ENCODE measurements at regions not wholly inside any gene's neighbourhood (a gene's known extent, or its start where the extent isn't known, plus 50 kb on each side); places are given as distances from the start of the nearest gene placed in this dataset.
A peak's percentile ranks its signal among the peaks of the same experiment; 100 is the strongest.

DNA sequence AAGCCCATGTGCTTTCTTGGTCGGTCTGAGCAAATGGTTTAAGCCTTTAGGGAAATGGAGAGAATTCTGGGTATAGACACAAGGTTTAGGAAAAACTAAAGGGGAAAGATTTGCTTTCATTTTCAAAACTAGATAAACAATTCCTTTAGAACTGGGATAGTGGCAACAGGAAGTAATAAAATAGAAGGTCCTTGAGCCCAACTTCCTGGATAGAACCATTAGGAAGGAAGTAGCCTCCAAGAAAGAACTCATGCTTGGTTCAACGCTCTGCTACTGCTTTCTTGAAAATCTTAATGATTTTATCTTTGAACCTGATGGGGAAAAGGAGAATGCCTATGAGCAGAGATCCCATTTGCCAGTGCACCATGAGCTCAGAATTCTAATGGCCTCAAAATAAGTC, 147.0 kb upstream of the THRB start:
- no peak for DNase-seq (ENCODE audit: low read depth)

DNA sequence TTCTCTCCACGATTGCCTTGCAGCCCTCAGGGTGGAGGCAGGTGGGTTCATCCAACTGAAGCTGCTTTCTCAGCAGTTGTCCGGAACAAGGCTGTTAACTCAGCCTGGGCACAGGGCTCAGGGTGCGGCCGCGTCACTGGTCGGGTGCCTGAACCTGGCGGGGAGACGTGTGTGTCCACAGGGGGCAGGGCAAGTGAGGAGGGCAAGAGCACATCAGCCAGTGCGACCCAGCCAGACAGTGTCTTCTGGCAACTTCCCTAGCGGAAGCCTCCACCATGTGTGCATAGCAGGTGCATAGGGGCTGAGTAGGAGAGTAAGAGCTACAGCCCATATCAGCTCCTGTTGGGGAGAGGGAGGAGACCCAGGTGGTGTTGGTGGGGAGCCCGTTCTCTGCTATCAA, 150.4 kb upstream of the THRB start:
- no peak for DNase-seq (ENCODE audit: low read depth)

DNA sequence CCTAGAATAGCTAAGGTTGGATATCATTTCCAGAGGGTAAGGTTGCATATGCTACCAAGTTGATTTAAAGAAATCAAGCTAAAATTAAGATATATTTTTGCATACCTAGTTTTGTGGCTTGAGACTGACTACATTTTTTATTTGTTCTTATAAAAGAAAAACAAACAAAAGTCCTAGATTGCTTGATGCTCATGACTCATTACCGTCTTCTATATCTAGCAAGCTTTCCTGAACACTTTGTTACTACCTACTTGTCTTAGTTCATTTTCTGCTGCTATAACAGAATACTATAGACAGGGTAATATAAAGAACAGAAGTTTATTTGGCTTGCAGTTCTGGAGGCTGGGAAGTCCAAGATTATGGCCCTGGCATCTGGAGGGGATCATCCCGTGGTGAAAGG, 152.1 kb upstream of the THRB start:
- no peak for DNase-seq (ENCODE audit: low read depth)

DNA sequence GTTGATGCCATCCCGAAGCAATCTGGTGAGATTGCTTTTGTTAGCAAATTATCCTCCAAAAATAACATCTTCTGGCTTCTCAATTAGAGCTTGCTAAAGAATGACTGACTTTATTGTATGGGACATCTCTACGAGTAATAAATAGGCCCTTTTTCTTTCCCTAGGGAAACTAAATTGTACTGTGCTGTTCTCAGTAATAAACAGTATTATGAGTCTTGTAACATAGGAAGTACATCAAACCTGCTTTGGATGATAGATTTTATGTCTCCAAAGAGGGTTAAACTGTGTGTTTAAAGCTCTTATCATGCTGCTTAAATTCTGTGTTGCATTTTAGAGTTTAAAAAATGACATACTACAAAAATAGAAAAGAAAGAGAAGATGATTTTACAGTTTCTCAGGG, 153.4 kb upstream of the THRB start:
- DNase-seq (ENCODE audit: low read depth), result no peak

DNA sequence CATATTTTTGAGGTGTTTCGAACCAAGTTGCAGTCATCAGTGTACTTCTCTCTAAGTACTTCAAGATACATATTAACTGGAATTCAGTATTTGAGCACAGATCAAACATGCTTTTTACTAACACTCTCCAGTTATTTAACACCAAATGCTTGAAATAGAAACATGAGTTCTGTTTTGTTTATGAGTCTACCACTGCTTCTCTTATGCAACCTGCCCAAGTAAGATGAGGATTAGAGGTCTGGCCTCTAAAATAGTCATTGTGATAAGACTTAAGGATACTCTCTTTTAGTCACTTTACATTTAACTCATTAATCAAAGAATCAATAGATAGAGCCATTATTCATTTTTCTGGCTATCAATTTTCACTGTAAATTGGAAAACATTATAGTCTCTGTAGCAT, 156.2 kb upstream of the THRB start:
- DNase-seq (ENCODE audit: low read depth), result no peak

DNA sequence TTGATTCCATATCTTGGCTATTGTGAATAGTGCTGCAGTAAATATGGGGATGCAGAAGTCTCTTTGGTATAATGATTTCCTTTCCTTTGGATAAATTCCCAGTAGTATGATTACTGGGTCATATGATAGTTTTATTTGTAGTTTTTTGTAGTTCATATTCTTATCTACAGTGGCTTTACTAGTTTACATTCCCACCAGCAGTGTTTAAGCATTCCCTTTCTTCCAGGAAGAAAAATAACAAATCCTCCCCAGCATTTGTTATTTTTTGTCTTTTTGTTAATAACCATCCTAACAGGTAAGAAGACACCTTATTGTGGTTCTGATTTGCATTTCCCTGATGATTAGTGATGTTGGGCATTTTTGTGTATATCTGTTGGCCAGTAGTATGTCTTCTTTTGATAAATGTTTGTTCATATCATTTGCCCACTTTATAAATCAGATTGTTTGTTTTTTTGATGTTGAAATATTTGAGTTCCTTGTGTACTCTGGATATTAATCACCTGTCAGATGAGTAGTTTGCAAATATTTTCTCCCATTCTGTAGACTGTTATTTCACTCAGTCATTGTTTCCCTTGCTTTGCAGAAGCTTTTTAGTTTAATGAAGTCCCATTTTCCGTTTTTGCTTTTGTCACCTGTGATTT, 163.3 kb upstream of the THRB start:
- no peak for DNase-seq (ENCODE audit: low read depth)

DNA sequence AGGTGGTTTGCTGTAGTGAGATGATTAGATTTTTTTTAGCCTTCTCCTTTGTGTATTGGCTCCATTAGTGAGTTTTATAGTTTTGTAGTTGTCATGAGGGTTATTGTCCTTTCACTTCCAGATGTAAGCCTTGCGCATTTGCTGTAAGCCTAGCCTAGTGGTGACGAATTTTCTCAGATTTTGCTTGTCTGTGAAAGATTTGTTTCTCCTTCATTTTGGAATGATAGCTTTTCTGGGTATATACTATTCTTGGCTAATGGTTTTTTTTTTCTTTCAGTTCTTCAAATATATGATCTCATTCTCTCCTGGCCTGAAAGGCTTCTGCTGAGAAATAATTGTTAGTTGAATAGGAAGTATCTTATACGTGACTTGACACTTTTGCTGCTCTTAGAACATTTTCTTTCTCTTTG, 166.5 kb upstream of the THRB start:
- DNase-seq (ENCODE audit: low read depth), result no peak

DNA sequence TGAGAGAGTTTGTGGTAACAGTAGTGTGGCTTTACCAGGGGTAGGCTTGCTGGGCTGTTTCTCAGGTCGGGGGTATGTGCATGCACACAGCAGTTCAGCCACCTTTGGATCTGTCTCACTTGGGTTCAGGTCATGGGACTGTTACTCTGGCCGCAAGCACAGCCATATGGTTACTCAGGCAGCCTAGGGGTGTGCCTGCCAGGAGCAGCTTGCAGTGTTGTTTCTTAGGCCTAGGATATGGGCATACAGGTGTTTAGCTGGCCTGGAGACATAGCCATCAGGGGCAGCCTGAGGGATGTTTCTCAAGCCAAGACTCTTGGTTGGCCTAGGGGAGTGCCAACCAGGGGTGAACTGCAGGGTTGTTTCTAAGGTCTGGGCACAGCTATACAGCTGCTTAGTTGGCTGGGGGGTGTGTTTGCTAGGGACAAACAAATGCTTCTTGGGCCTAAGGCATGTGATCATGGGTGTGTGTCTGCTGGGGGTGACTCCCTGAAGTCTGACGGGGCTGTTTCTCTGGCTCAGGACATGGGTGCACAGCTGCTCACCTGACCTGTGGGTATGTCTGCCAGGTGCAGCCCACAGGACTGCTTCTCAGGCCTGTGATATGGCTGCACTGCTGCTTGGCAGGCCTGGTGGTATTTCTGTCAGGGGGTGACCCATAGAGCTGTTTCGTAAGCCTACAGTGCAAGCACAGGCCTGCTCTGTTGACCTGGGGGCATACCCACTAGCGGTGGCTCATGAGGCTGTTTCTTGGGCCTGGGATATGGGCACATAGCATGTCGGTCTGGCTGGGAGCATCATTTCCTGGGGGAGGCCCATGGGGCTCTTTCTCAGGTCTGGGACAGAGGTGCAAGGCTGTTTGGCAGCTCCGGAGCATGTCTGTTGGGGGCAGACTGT, 168.0 kb upstream of the THRB start:
- DNase-seq (ENCODE audit: low read depth), result no peak

DNA sequence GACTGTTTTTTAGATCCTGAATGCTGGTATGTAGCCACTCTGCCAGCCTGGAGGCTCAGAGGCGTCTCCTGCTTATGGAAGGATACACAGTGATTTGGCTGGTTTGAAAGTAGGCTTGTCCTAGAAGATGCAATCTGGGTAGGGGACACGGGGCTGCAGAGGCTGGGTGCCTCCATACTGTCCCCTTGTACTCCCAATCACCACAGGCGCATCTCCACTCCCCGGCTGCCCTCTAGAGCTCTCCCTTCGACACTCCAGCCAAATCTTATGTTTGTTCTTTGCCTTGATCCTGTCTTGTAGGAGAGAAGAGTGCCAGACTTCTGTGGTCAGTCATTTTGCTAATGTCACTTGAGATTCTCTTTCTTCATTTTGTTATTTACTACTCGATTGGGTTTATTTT, 168.8 kb upstream of the THRB start:
- no peak for DNase-seq (ENCODE audit: low read depth)

DNA sequence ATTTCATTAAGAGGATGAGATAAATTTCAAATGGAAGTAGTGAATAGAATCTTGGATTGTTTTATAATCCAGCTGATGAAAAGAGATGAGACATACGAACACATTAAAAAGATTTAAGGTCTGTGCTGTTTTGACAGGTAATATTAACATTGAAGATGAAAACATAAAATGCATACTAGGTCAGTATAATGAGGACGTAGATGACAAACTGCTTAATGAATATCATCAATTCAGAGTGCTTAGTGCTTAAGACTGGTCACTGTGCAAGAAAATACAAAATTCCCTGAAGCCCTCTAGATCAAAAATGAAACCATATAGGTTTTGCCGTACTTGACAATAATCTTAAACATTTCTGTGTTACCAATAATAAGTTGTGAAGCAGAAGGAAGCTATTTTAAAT, 173.4 kb upstream of the THRB start:
- no peak for DNase-seq (ENCODE audit: low read depth)

DNA sequence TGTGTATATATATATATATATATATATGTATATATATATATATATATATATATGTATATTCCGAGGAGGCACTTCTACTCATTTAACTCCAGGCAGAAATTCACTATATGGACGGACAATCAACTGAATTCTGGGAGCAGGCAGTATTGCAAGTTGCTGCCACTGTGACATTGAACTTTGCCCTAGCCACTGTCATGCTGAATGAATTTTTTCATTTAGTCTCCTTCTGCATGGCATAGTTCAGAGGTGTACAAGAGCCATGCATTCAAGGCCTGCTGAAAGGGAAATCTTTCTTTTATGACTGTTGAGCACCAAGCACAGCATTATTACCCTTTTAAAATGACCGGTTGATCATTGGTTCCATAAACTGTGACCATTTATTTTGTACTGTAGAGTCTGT, 176.2 kb upstream of the THRB start:
- DNase-seq (ENCODE audit: low read depth), result no peak

DNA sequence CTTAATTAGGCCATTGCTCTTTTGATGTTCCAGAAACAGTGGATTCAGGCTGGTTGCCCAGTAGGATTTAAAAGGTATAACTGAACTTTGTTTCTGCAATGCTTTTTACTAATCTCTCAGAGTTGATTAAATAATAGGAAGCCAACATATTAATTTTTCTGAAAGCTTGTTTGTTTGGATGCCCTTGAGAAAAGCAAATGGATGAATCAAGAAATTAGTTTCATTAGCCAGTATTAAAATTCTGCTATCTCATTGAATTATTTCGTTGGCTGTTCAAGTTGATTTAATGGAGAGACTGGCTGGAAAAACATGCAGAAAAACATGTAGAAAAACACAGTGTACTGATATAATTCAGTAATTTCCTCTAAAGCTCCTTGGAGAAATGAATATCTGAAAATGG, 178.9 kb upstream of the THRB start:
- no peak for DNase-seq (ENCODE audit: low read depth)

DNA sequence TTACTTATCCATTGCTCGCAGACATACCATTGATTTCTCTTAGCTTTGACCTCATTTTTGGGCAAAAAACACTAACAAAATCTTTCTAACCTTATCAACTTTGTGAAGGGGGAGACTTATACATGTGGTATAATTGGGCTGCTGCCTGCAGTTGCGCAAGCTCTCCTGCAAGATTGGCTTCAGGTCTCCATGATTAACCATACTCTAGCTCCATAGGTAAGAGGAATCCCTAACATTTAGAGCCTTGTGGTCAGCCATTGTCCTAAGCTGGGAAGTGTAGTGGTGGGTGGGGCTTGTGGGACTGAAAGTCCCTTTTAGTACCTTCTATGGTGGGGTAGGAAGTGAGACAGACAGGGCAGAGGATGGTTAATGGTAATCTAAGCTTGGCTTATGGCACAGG, 179.6 kb upstream of the THRB start:
- no peak for DNase-seq (ENCODE audit: low read depth)

DNA sequence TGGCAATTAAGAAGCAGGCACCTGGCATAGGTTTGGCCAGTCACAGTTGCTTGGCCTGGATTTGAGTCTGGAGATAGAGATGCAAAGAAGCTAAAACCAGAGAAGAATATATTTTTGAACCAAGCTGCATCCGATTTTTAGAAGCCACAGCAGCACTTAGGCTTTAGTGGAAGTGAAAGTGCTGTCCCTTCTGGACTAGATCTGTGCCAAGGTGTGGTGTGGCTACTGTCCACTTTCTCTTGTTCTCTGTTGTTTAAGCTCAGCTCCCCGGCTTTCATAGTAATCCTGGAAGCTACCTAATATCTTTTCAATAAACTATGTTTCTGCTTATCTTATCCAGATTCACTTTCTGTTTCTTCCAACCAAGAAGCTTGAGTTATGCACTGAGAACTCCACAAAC, 183.4 kb upstream of the THRB start:
- DNase-seq (ENCODE audit: low read depth), result no peak

DNA sequence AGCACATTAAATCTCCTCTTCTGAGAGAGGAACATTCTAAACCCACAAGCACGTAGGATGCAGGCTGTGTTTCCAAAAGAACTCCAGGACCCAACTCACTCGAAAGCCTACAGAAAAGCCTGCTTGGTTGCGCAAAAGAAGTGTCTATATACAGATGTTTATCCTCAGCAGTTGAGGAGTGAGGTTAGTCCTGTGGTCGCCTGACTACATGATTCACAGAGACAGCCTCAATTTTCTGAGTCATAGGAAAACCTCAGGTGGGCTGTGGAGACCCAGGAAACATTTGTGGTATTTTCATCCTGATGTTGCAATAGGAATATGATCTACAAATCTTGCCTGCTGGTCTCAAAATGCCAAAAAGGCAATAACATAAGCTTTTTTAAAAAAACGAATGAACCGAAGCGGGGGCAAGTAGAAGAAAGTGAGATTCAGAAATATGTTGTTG, 183.8 kb upstream of the THRB start:
- peak; percentile 69 for DNase-seq (ENCODE audit: low read depth)

DNA sequence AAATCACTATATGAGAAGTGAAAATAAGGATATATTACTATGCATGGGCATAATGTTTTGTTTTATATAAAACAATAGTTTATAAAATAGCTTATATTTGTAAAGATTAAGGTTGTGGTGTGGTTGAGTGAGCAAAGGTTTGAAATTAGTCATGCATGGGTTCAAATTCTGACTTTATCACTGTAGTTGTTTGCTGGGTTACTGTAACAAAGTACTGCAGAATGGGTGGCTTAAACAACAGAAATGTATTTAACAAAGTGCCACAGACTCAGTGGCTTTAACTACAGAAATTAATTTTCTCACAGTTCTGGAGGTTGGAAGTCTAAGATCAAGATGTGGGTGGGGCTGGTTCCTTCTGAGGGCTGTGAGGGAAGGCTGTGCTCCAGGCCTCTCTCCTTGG, 184.8 kb upstream of the THRB start:
- DNase-seq (ENCODE audit: low read depth), result no peak

DNA sequence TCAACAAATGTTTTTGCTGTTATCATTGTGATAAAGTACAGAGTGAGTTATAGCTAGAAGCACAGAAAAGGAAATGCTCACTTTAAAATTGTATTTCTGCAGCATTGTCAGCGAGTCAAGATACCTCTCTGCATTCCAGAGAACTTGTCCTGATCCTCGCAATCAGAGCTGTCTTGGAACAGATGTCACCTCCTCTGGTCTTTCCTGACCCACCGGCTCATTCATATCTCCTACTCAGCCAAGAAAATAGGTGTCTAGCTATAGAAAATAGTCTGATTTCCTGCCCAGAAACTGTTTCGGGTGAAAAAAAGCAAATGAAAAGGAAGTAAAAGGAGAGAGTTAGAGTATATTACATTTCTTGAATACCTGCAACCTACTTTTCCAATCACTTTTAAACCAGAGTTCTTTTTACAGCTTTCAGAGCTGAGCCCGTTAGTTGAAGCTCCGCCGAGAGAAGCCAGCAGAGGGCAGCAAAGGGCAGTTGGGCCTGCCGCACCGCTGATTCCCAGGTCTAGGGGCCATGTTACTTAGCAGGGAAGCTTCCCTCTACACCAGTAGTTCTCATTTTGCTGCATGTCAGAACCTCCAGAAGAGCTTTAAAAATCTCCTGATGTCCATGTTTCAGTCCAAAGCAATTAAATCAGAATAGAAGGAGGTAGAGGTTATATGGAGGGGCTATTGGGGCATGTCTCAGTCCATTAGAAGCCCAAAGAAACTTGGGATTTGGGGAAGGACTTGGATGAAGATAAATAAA, 185.7 kb upstream of the THRB start:
- DNase-seq (ENCODE audit: low read depth), result no peak

DNA sequence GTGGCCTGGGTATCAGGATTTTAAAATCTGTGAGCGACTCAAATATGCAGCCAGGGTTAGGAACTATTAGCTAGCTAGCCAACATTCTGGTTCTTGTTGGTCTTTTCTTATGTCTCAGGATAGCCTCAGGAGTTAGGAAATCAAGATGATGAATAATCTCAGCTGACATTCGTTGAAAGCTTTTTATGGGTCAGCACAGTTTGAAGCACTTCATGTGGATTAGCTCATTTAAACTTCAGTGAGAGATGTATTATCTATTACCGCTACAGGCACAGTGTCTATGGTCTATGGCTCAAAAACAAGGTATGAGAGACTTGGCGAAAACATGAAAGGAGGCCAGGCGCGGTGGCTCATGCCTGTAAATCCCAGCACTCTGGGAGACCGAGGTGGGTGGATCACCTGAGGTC, 187.5 kb upstream of the THRB start:
- DNase-seq (ENCODE audit: low read depth), result no peak

DNA sequence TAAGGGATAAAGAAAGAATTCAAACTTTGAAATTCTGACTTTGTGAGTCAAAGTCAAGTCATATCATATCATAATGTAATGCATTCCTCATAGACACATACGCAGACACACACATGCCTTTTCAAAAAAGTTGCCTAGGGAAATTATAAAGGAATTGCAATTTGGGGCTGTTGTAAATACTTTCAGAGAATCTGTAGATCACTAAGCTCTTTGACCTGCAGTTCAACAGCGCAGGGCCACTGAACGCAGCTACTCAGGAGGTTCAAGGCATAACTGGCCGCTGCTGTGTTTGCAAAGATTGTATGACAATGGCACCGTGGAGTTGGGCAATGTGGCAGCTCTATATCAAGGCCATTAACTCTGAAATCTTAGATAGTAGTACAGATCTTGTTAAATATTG, 188.4 kb upstream of the THRB start:
- DNase-seq (ENCODE audit: low read depth), result peak; percentile 74

DNA sequence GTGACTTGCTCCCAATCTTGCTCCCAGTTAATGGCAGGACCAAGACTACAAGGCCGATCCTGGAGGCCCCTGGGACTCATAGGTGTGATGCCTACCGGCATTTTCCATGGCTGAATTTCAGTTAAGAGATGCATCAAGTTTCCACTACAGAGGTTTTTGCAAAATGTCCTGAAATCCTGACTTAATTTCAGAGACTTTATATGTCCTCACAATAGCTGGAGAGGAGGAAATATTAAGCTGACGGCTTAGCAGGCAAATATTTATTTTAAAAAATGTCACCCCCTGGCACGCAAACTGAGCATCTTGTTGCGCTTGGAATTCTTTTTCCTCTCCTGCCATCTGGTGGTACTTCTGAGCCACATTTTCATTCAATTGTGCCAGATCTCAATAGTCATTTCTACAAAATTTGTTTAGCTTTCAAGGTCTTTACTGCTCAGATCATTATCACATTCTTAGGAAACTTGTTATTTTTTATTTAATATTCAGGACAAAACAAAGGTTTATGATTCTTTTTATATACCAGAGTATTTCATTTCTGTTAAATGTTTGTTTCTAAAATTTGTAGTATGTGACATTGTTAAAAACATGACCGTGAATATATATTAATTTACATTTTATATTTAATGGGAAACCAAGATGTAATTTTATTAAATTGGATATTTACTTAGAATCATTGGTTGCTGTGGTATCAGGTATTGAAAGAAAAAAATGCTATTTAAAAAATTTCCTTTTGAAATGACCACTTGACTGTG, 189.2 kb upstream of the THRB start:
- peak; percentile 68 for DNase-seq (ENCODE audit: low read depth)

DNA sequence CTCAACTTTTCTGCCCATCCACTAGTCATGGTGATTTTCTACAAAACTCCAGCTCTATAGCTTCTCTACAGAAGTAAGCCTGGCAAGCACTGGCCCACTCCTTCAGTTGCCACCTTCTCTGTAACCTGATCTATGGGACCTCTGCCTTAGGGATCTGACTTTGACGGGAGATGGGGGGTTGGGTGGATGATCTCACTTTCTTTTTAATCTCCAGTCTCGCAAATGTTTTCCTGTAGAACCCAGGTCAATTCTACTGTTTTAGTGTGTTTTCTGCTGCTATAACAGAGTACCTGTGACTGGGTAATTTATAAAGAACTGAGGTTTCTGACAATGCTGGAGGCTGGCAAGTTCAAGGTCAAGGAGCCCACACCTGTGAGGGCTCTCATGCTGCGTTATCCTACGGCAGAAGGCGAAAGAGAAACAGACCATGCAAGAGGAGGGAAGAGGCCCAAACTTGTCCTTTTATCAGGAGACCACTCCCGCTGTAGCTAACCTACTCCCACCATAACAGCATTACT, 189.9 kb upstream of the THRB start:
- DNase-seq (ENCODE audit: low read depth), result no peak

DNA sequence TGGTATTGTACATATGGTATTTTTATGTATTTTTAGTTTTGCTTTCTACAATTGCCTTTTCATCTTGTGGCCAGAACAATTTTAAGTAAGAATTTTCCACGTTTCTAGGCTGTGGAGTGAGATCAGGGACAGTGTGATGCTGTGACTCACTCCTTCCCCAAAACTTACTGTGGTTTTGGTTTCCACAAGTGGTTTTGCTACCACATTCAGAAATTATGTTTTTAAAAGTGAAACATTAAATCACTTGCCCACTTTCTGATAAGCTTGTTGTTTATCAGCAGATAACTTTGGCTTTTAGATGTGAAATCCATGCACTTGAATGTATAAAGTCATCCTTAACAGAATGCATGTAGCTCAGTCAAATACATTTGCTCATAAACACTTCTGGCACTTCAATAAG, 192.2 kb upstream of the THRB start:
- DNase-seq (ENCODE audit: low read depth), result peak; percentile 40

All from HS-27A (cell line).